Right renal pelvis (tissue), 4 donors: ENCODE measurements at regions not wholly inside any gene's neighbourhood (a gene's known extent, or its start where the extent isn't known, plus 50 kb on each side); places are given as distances from the start of the nearest gene placed in this dataset.
"Not testable (repeated sequence)": the region's sequence is repeated elsewhere in the genome, so short reads cannot be mapped to it uniquely, and the experiment has no call there.

Source experiments
- DNase-seq, 4 donors: peaks; one replicate each; pipeline ENCODE4 v3.0.0-alpha.2; 2013; ENCODE audit warnings: low read depth in 4 of 4, low spot score in 3 of 4, missing footprints in 1 of 4

GRCh38 chr20:7728338-7728737 is 211.9 kb downstream of the HAO1 start:
- DNase-seq = no peak

- DNase-seq = no peak
Observed at GRCh38 chr20:7734216-7734615, 206.0 kb downstream of the HAO1 start.

DNA sequence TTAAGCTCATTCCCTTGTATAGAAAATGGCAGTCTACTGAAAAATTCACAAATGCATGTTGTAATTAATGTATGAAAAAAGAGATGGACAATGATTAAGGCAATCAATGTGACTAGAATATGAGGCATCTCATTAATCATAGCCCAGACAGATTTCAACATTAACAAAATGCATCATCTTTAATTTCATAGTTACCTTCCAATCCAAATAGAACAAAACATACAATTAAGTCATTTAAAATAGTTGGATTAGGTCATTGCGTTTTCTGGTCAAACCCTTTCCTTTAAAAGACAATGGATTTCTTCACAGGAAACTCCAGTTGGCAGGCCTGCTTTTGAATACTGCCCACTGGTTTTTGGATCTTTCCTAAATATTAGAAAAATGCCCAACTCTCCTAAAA is 203.9 kb downstream of the HAO1 start:
- no peak for DNase-seq

GRCh38 chr20:7741866-7742265 is 198.4 kb downstream of the HAO1 start:
- no peak for DNase-seq

DNA sequence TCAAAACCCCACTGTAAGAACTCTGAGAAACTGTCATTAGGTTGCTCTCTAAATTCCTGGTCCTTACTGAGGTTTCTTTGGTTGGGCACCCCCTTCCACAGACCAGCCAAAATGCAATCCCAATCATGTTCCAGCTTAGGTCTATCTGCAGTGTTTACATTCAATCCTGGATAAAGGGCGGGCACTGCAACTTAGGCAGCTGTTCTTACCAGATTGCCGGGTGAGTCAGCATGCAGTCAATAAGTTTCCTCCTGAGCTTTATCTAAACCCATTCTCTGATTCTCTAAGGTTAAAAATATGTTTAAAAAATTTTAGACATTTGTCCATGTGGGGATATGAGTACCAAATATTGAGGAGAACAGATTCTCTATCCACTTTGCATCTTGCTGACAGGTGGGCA is 197.8 kb downstream of the HAO1 start:
- DNase-seq = no peak

DNA sequence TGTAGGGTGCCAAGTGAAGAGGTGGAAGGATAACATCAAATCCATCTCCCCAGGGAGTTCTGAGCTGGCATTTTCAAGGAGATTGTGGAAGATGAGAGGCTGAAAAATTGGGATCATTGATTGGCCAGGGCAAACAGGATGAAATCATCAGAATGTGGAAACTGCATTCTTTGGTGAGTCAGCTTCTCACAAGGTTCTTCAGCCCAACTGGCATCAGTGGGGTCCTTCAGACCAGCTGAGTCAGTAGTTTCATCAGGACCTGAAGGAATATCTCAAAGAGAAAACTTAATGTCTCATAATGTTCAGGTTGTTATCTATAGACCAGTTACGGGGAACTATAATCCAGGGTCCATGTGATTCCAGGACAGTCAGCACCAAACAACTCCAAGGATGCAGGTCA is 195.8 kb downstream of the HAO1 start:
- no peak for DNase-seq

GRCh38 chr20:7748624-7749023 is 191.6 kb downstream of the HAO1 start:
- no peak for DNase-seq

DNA sequence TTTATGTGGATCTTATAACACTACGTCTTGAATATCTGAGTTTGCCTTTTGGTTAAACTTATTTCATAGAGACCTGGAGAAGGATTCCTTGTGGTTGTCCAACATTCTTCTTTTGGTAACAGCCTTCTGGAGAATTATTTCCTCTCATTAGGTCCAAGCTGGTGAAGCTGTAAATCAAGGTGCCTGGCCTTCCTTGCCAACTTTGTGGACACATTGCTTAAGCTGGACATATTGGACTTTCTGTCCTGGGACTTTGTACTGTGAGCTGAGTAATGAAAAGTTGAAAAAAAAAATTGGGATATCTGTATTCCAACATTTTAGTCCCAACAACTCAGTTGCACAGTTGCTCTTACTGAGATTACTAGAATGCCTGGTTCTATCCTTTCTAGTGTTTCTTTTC is 186.2 kb downstream of the HAO1 start:
- DNase-seq = no peak

DNA sequence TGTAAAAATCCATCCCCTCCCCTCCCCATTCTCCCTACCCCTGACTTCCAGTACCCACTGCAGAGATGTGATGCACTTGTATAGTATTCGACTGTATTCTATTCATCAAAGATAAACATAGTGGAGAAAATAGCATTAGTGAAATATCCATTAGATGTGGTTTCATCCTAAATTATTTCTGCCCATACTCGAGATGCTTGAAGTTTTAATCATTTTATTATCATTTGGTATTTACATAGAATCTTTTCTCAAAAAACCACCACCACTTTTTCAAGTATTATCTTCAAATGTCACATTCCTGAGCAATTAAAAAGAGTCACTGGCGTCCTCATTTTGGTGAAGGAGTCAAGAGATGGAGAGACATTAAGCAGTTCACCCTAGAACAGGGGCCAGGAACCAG is 181.9 kb downstream of the HAO1 start:
- no peak for DNase-seq

GRCh38 chr20:7760247-7761031 is 179.8 kb downstream of the HAO1 start:
- DNase-seq = no peak

DNA sequence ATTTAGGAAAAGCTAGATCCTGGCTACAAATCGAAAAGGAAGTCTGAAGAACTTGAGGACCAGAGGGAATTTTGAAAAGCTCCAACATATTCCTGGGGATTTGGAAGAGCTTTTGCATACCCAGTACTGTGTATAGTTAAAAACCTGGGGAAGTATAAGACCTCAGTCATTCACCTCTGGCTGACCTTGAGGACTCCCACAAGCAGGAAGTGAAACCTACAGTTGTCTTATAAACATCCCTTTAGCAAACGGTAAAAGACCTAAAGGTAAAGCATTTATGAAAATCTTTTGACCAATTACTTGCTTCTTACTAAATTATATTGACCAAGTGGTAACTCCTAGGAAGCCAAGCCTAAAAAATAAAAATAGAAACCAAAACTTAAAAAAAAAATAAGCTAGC is 175.0 kb downstream of the HAO1 start:
- DNase-seq = no peak

DNA sequence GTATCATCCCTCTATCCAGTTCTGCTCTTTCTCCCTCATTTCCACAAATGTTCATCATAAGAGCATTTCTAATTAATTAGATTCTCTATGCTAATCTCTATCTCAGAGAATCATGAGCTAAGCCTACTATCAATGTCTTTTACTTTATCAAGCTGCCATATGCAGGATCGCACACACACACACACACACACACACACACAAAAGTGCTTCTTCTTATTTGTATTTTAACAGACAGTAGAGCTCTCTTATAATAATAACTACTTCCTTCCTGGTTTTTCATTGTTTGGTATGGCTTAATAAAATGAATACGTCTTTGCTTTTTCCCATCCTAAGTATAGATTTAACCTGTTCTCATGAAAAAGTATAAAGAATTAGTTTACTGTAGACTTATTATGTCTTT is 170.2 kb downstream of the HAO1 start:
- DNase-seq = no peak

DNA sequence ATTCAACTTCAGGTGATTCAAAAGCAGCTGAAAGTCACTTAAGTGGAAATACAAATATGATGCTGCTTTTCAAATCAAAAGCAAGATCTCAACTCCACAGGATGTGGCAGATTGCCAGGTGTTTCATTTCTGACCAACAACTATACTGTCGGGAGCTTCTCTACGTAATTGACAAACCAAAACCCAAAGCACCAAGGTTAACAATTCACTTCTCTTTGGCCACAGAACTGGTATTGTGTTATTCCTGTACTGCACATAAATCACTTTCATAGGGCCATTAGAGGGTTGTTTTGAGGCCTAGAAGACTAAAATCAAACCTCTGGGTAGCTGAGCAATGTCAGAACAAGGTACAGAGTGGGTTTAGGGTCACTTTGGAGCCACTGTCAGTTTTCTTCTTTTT is 169.7 kb downstream of the HAO1 start:
- DNase-seq = peak in 1 of 4 donors; percentile 5

- no peak for DNase-seq
Observed at GRCh38 chr20:7772371-7772770, 167.9 kb downstream of the HAO1 start.

- no peak for DNase-seq
Observed at GRCh38 chr20:7773511-7773910, 166.7 kb downstream of the HAO1 start.

GRCh38 chr20:7775072-7775471 is 165.2 kb downstream of the HAO1 start:
- no peak for DNase-seq

DNA sequence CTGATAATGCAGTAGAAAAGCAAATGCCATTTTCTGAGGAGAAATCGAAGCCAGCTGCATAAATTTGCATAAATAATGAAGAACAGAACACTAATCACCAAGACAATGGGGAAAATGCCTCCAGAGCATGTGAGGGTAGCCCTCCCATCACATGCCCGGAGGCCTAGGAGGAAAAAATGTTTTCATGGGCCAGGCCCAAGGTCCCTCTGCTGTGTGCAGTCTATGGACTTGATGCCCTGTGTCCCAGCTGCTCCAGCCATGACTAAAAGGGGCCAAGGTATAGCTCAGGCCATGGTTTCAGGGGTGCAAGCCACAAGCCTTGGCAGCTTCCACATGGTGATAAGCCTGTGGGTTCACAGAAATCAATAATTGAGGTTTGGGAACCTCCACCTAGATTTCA is 164.1 kb downstream of the HAO1 start:
- no peak for DNase-seq

- DNase-seq = no peak
Observed at GRCh38 chr20:7790189-7790588, 150.1 kb downstream of the HAO1 start.

GRCh38 chr20:7792150-7792869 is 147.9 kb downstream of the HAO1 start:
- no peak for DNase-seq

- no peak for DNase-seq
Observed at GRCh38 chr20:7798176-7798575, 142.1 kb downstream of the HAO1 start.

DNA sequence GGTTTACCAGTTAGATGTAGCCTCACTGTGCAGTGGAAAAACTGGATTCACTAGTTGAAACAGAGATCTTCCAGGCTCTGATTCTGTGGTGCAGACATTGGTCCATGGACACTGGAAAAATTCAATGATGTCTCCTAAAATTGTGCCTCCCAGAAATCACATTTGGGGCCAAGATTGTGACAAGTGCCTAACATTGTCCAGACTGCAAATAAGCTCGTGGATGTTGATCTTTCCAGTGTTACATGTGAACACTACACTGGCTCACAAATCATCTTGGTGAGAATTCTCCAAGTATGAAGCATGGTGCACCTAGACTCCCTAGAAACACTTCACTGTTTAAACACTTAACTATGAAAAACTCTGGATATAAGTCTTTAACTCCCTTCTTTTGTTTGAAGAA is 140.4 kb downstream of the HAO1 start:
- no peak for DNase-seq

DNA sequence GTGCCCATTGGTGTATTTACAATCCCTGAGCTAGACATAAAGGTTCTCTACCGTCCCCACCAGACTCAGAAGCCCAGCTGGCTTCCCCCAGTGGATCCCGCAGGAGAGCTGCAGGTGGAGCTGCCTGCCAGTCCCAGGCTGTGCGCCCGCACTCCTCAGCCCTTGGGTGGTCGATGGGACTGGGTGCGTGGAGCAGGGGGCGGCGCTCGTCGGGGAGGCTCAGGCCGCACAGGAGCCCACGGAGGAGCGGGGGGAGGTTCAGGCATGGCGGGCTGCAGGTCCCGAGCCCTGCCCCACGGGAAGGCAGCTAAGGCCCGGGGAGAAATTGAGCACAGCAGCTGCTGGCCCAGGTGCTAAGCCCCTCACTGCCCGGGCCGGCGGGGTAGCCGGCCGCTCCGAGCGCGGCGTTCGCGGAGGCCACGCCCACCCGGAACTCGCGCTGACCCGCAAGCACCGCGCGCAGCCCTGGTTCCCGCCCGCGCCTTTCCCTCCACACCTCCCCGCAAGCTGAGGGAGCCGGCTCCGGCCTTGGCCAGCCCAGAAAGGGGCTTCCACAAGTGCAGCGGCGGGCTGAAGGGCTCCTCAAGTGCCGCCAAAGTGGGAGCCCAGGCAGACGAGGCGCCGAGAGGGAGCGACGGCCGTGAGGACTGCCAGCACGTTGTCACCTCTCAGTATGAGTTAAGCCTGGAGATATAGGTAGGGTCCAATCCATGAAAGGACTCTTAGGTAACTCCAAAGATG is 136.7 kb downstream of the HAO1 start:
- not testable (repeated sequence) for DNase-seq
